ENCODE measurements at regions not wholly inside any gene's neighbourhood (a gene's known extent, or its start where the extent isn't known, plus 50 kb on each side); places are given as distances from the start of the nearest gene placed in this dataset.

DNA sequence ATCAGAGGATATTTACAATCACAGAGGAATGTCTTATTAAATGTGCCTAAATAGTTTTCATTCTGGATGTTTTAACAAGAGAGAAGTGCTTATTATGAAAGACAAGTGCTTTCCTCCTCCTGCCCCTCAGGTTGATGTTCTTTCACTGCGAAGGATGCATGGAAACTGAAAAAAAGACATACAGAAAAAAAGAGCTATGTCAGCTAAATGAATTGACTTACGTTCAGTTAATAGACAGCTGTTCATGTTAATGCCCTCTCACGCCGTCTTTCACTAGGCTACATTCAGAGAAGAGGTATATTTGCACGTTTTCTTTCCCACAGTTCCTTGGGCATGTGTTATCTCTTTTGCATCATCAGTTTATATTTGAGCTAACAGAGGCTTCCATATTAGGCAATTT is 821.8 kb upstream of the PCDH9 start:
- DNase-seq, result no peak
- H3K9me2 ChIP-seq (ENCODE audit: insufficient read depth), result no peaks in the 10 kb centered on the region
- no peak overlapping the region for H2AFZ ChIP-seq
- 22 to 26% methylated on average over 5 of the region's 5 CpGs for WGBS, 2 experiments (ENCODE audit: low coverage in 1 of 2, low lambda C conversion rate in 2 of 2, missing lambda C conversion rate in 2 of 2)
- no peaks in the 10 kb centered on the region for H3K9me3 ChIP-seq (ENCODE audit: low read depth)
- H3F3A ChIP-seq (ENCODE audit: insufficient read depth), result no peaks in the 10 kb centered on the region
- H3K4me3 ChIP-seq, result no peak overlapping the region
- in situ Hi-C loops (cut with MboI), result no loop called here
- no peaks in the 10 kb centered on the region for H4K20me1 ChIP-seq (ENCODE audit: insufficient read depth)
- H3K4me2 ChIP-seq (ENCODE audit: unreplicated experiment), result no peak overlapping the region
- H3K9ac ChIP-seq, result no peak overlapping the region
- H3K27me3 ChIP-seq (replicated peaks; ENCODE audit: insufficient read depth), result no peaks in the 10 kb centered on the region
- no peaks in the 10 kb centered on the region for H3K79me2 ChIP-seq (ENCODE audit: insufficient read depth)
- H3K27ac ChIP-seq, result no peak overlapping the region
- H3K4me1 ChIP-seq (ENCODE audit: insufficient read depth), result no peaks in the 10 kb centered on the region
- TF ChIP-seq EZH2phosphoT487 (IDR thresholded peaks at IDR 0.05; ENCODE audit: insufficient read depth, low read depth) (no peak), EZH2 (IDR thresholded peaks at IDR 0.05; ENCODE audit: insufficient read depth, poor library complexity, severe bottlenecking) (no peak)
- H3K36me3 ChIP-seq (ENCODE audit: low read depth), result no peaks in the 10 kb centered on the region

DNA sequence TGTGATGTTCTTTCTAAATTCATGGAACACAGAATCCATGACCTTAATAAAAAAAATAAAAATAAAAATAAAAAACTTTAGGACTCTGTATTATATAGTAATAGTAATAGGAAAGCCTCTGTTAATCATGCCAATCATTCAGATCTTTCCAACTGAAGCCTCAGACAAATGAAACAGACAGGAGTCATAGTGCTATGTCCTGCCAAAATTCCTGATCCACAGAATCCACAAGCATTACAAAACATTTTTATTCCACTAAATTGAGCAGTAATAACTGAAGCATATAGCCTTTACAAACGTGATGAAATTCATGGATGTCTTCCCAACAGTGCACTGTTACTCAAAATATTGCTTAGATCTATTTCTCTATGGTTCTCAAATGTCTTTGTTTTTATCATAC is 820.6 kb upstream of the PCDH9 start:
- no peaks in the 10 kb centered on the region for H3K36me3 ChIP-seq (ENCODE audit: low read depth)
- no peaks in the 10 kb centered on the region for H3K4me1 ChIP-seq (ENCODE audit: insufficient read depth)
- no peaks in the 10 kb centered on the region for H4K20me1 ChIP-seq (ENCODE audit: insufficient read depth)
- no peak overlapping the region for H3K27ac ChIP-seq
- H3K4me3 ChIP-seq, result no peak overlapping the region
- in situ Hi-C loops (cut with MboI), result no loop called here
- no peak for TF ChIP-seq EZH2 (IDR thresholded peaks at IDR 0.05; ENCODE audit: insufficient read depth, poor library complexity, severe bottlenecking)
- WGBS, 2 experiments (ENCODE audit: low coverage in 1 of 2, low lambda C conversion rate in 2 of 2, missing lambda C conversion rate in 2 of 2), result 3 to 8% methylated on average over 1 of the region's 1 CpG
- H3K9ac ChIP-seq, result no peak overlapping the region
- H3K4me2 ChIP-seq (ENCODE audit: unreplicated experiment), result no peak overlapping the region
- H3K27me3 ChIP-seq (replicated peaks; ENCODE audit: insufficient read depth), result no peaks in the 10 kb centered on the region
- no peaks in the 10 kb centered on the region for H3K79me2 ChIP-seq (ENCODE audit: insufficient read depth)
- H3K9me3 ChIP-seq (ENCODE audit: low read depth), result no peaks in the 10 kb centered on the region
- H3K9me2 ChIP-seq (ENCODE audit: insufficient read depth), result no peaks in the 10 kb centered on the region
- H2AFZ ChIP-seq, result no peak overlapping the region
- DNase-seq, result no peak
- H3F3A ChIP-seq (ENCODE audit: insufficient read depth), result no peaks in the 10 kb centered on the region

DNA sequence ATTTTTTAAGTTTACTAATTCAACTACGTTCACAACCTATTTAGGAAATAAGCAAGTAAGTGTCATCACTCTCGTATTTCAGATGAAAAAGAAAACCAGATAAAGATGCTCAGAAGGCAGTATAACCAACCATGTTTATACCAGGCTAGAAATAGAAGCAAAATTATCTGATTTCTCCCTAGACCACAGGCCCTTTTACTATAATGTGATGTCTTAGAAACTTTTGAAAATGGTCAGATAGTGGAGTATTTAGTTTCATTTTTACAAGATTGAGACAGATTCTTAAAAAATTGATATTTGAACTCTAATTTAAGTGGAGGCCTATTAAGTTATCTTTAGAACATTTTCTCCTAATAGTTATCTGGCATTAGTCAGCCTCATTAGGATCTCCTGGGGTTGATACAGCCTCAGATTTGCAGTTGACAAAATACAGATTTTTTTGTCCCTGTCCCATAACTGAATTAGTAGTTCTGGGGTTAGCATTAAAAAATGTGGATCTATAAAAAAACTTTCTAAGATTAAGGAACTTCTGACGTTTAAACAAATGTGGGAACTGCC is 818.7 kb upstream of the PCDH9 start:
- Histone ChIP-seq H4K20me1 (ENCODE audit: insufficient read depth) (no peaks in the 10 kb centered on the region), H3K36me3 (ENCODE audit: low read depth) (no peaks in the 10 kb centered on the region), H3K27me3 (replicated peaks; ENCODE audit: insufficient read depth) (no peaks in the 10 kb centered on the region), H2AFZ (no peak overlapping the region), H3K79me2 (ENCODE audit: insufficient read depth) (no peaks in the 10 kb centered on the region), H3K4me2 (ENCODE audit: unreplicated experiment) (no peak overlapping the region), H3K4me3 (no peak overlapping the region), H3K4me1 (ENCODE audit: insufficient read depth) (no peaks in the 10 kb centered on the region), H3K9me2 (ENCODE audit: insufficient read depth) (no peaks in the 10 kb centered on the region), H3F3A (ENCODE audit: insufficient read depth) (no peaks in the 10 kb centered on the region), H3K9me3 (ENCODE audit: low read depth) (no peaks in the 10 kb centered on the region), H3K9ac (no peak overlapping the region), H3K27ac (no peak overlapping the region)
- TF ChIP-seq EZH2phosphoT487 (IDR thresholded peaks at IDR 0.05; ENCODE audit: insufficient read depth, low read depth) (no peak), EZH2 (IDR thresholded peaks at IDR 0.05; ENCODE audit: insufficient read depth, poor library complexity, severe bottlenecking) (no peak)
- in situ Hi-C loops (cut with MboI), result no loop called here
- no peak for DNase-seq
- WGBS, 2 experiments (ENCODE audit: low coverage in 1 of 2, low lambda C conversion rate in 2 of 2, missing lambda C conversion rate in 2 of 2), result 12 to 13% methylated on average over 3 of the region's 3 CpGs

DNA sequence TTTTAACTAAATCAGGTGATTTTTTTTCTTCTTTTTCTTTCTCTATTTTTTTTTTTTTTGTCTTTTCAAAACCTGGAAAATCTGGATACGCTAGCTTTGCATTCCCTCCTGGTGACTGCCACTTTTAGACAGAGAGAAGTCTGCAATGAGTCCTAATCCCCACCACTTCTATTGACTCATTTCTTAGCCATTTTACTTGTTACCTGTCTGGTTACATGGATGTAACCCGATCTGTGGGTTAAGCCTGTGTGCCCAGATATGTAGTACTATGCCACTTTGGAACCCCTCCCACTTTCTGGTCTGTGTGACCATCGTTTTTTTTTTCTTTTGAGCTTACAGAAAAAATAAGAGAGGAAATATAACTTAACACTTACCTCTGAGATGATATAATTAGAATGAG is 817.8 kb upstream of the PCDH9 start:
- Histone ChIP-seq H3K4me3 (no peak overlapping the region), H3K9me3 (ENCODE audit: low read depth) (no peaks in the 10 kb centered on the region), H3K9me2 (ENCODE audit: insufficient read depth) (no peaks in the 10 kb centered on the region), H2AFZ (no peak overlapping the region), H3K9ac (no peak overlapping the region), H3K36me3 (ENCODE audit: low read depth) (no peaks in the 10 kb centered on the region), H4K20me1 (ENCODE audit: insufficient read depth) (no peaks in the 10 kb centered on the region), H3K27ac (no peak overlapping the region), H3K79me2 (ENCODE audit: insufficient read depth) (no peaks in the 10 kb centered on the region), H3K4me2 (ENCODE audit: unreplicated experiment) (no peak overlapping the region), H3K4me1 (ENCODE audit: insufficient read depth) (no peaks in the 10 kb centered on the region), H3K27me3 (replicated peaks; ENCODE audit: insufficient read depth) (no peaks in the 10 kb centered on the region), H3F3A (ENCODE audit: insufficient read depth) (no peaks in the 10 kb centered on the region)
- TF ChIP-seq EZH2 (IDR thresholded peaks at IDR 0.05; ENCODE audit: insufficient read depth, poor library complexity, severe bottlenecking) (no peak), EZH2phosphoT487 (IDR thresholded peaks at IDR 0.05; ENCODE audit: insufficient read depth, low read depth) (no peak)
- no peak for DNase-seq
- 14 to 21% methylated on average over 3 of the region's 3 CpGs for WGBS, 2 experiments (ENCODE audit: low coverage in 1 of 2, low lambda C conversion rate in 2 of 2, missing lambda C conversion rate in 2 of 2)
- in situ Hi-C loops (cut with MboI), result no loop called here

DNA sequence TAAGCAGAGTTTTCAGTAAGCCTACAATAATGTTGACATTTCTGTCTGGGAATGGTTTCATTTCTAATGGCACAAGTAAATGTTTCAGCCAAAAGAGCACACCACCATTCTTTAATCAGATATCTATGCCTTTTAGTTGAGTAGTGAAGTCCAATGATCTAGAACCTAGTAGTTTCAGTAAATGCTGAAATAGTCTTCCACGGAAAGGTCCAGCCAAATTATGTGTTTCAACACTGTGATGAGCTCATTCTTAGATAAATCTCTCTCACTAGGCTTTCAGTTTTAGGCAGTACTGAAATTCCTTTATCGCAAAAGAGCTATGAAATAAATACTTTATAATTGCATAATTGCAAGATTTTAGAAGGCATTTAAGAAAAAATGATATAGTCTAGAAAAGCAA is 816.8 kb upstream of the PCDH9 start:
- in situ Hi-C loops (cut with MboI), result no loop called here
- Histone ChIP-seq H3K79me2 (ENCODE audit: insufficient read depth) (no peaks in the 10 kb centered on the region), H3K9me2 (ENCODE audit: insufficient read depth) (no peaks in the 10 kb centered on the region), H3K9ac (no peak overlapping the region), H2AFZ (no peak overlapping the region), H3F3A (ENCODE audit: insufficient read depth) (no peaks in the 10 kb centered on the region), H3K4me2 (ENCODE audit: unreplicated experiment) (no peak overlapping the region), H4K20me1 (ENCODE audit: insufficient read depth) (no peaks in the 10 kb centered on the region), H3K4me3 (no peak overlapping the region), H3K4me1 (ENCODE audit: insufficient read depth) (no peaks in the 10 kb centered on the region), H3K36me3 (ENCODE audit: low read depth) (no peaks in the 10 kb centered on the region), H3K27me3 (replicated peaks; ENCODE audit: insufficient read depth) (no peaks in the 10 kb centered on the region), H3K9me3 (ENCODE audit: low read depth) (no peaks in the 10 kb centered on the region), H3K27ac (no peak overlapping the region)
- WGBS, 2 experiments (ENCODE audit: low coverage in 1 of 2, low lambda C conversion rate in 2 of 2, missing lambda C conversion rate in 2 of 2), result 6 to 8% methylated on average over 2 of the region's 2 CpGs
- no peak for DNase-seq
- TF ChIP-seq EZH2phosphoT487 (IDR thresholded peaks at IDR 0.05; ENCODE audit: insufficient read depth, low read depth) (no peak), EZH2 (IDR thresholded peaks at IDR 0.05; ENCODE audit: insufficient read depth, poor library complexity, severe bottlenecking) (no peak)

Data from GM23248 (cell line).